Stimulated activated naive B cell treated with anti-CD40 and anti-IgM and Interleukin-4, amounts not matched to agents 10 μg/mL and 1 μg/mL and 100 μg/mL, for 72 hours (primary cell): ENCODE measurements at regions not wholly inside any gene's neighbourhood (a gene's known extent, or its start where the extent isn't known, plus 50 kb on each side); places are given as distances from the start of the nearest gene placed in this dataset.
A peak's percentile ranks its signal among the peaks of the same experiment; 100 is the strongest.

ENCODE experiments used
- ATAC-seq, 2 donors: fragments of 150-1000 bp; cut with Tn5 transposase; replicated peaks; 2 replicates each; pipeline ENCODE4 v1.10.0; 2021; ENCODE audit warnings: moderate library complexity in 1 of 2
- DNase-seq: peaks from one replicate; pipeline ENCODE4 v3.0.0; 2021
- H3K27ac Mint-ChIP-seq: one replicate; pipeline ENCODE4 v1.8.0; 2022; ENCODE audit warnings: mild to moderate bottlenecking, mixed read lengths
- H3K27me3 Mint-ChIP-seq, 2 donors: one replicate each; pipeline ENCODE4 v1.8.0; 2022; ENCODE audit warnings: mixed read lengths in 2 of 2
- H3K36me3 Mint-ChIP-seq, 2 donors: one replicate each; pipeline ENCODE4 v1.8.0; 2022; ENCODE audit warnings: mixed read lengths in 2 of 2, mild to moderate bottlenecking in 1 of 2
- H3K4me1 Mint-ChIP-seq, 2 donors: one replicate each; pipeline ENCODE4 v1.8.0; 2022; ENCODE audit warnings: mixed read lengths in 2 of 2, mild to moderate bottlenecking in 1 of 2
- H3K4me3 Mint-ChIP-seq, 2 donors: one replicate each; pipeline ENCODE4 v1.8.0; 2022; ENCODE audit warnings: mild to moderate bottlenecking in 2 of 2, mixed read lengths in 2 of 2, moderate library complexity in 1 of 2
- H3K9me3 Mint-ChIP-seq, 2 donors: one replicate each; pipeline ENCODE4 v1.8.0; 2022; ENCODE audit warnings: mixed read lengths in 2 of 2, mild to moderate bottlenecking in 1 of 2

GRCh38 chr4:100795581-100795980 lies 277.8 kb upstream of the EMCN start:
- Mint-ChIP-seq H3K36me3 (no peaks in the 10 kb centered on the region), H3K4me1 (no peaks in the 10 kb centered on the region), H3K27ac (no peak overlapping the region), H3K9me3 (no peaks in the 10 kb centered on the region), H3K27me3 (no peaks in the 10 kb centered on the region), H3K4me3 (no peak overlapping the region)
- DNase-seq: no peak
- ATAC-seq: no peak

- Mint-ChIP-seq H3K4me3 (no peak overlapping the region), H3K27ac (no peak overlapping the region), H3K9me3 (no peaks in the 10 kb centered on the region), H3K27me3 (peaks cover 0 to 4% of the 10 kb centered on the region in 2 donors), H3K36me3 (no peaks in the 10 kb centered on the region), H3K4me1 (no peaks in the 10 kb centered on the region)
- DNase-seq (no peak), ATAC-seq (no peak)
These were observed 273.2 kb upstream of the EMCN start for GRCh38 chr4:100790836-100791615.

GRCh38 chr4:100789991-100790390 lies 272.2 kb upstream of the EMCN start:
- no peak for DNase-seq
- no peak for ATAC-seq
- no peaks in the 10 kb centered on the region for H3K4me1 Mint-ChIP-seq
- no peak overlapping the region for H3K4me3 Mint-ChIP-seq
- no peaks in the 10 kb centered on the region for H3K9me3 Mint-ChIP-seq
- no peaks in the 10 kb centered on the region for H3K36me3 Mint-ChIP-seq
- H3K27me3 Mint-ChIP-seq: peaks cover 0 to 4% of the 10 kb centered on the region in 2 donors
- H3K27ac Mint-ChIP-seq: no peak overlapping the region

GRCh38 chr4:100786481-100786880 lies 268.7 kb upstream of the EMCN start:
- H3K27ac Mint-ChIP-seq: no peak overlapping the region
- H3K4me1 Mint-ChIP-seq: no peaks in the 10 kb centered on the region
- peaks cover 0 to 4% of the 10 kb centered on the region in 2 donors for H3K27me3 Mint-ChIP-seq
- H3K4me3 Mint-ChIP-seq: no peak overlapping the region
- DNase-seq (no peak), ATAC-seq (no peak)
- H3K36me3 Mint-ChIP-seq: no peaks in the 10 kb centered on the region
- no peaks in the 10 kb centered on the region for H3K9me3 Mint-ChIP-seq

- H3K36me3 Mint-ChIP-seq: no peaks in the 10 kb centered on the region
- H3K4me1 Mint-ChIP-seq: no peaks in the 10 kb centered on the region
- no peak for ATAC-seq
These were observed 264.5 kb upstream of the EMCN start for GRCh38 chr4:100782356-100782755.

GRCh38 chr4:100781435-100781834 lies 263.6 kb upstream of the EMCN start:
- Mint-ChIP-seq H3K9me3 (no peaks in the 10 kb centered on the region), H3K4me3 (no peak overlapping the region), H3K27me3 (no peaks in the 10 kb centered on the region), H3K36me3 (no peaks in the 10 kb centered on the region), H3K27ac (no peak overlapping the region), H3K4me1 (no peaks in the 10 kb centered on the region)
- DNase-seq: no peak
- no peak for ATAC-seq

More at GRCh38 chr4:100782356-100782755, 264.5 kb upstream of the EMCN start:
- H3K27me3 Mint-ChIP-seq: no peaks in the 10 kb centered on the region
- H3K27ac Mint-ChIP-seq: no peak overlapping the region
- no peaks in the 10 kb centered on the region for H3K9me3 Mint-ChIP-seq
- no peak overlapping the region for H3K4me3 Mint-ChIP-seq
- DNase-seq: no peak

- Mint-ChIP-seq H3K9me3 (peaks cover 4 to 5% of the 10 kb centered on the region in 2 donors), H3K36me3 (peaks cover 0 to 4% of the 10 kb centered on the region in 2 donors), H3K27ac (no peak overlapping the region), H3K4me3 (no peak overlapping the region), H3K4me1 (no peaks in the 10 kb centered on the region), H3K27me3 (peaks cover 0 to 4% of the 10 kb centered on the region in 2 donors)
- ATAC-seq (no peak), DNase-seq (no peak)
These were observed 262.3 kb upstream of the EMCN start for GRCh38 chr4:100780126-100780525.

- Mint-ChIP-seq H3K9me3 (peaks cover 4 to 12% of the 10 kb centered on the region in 2 donors), H3K27me3 (peaks cover 4 to 8% of the 10 kb centered on the region in 2 donors), H3K27ac (no peak overlapping the region), H3K4me1 (no peaks in the 10 kb centered on the region), H3K4me3 (no peak overlapping the region), H3K36me3 (peaks cover 0 to 4% of the 10 kb centered on the region in 2 donors)
- no peak for ATAC-seq
- no peak for DNase-seq
These were observed 260.6 kb upstream of the EMCN start for GRCh38 chr4:100778431-100778830.

GRCh38 chr4:100762738-100763137 lies 244.9 kb upstream of the EMCN start:
- no peak overlapping the region for H3K4me3 Mint-ChIP-seq
- ATAC-seq (no peak), DNase-seq (no peak)
- H3K9me3 Mint-ChIP-seq: peaks cover 23% of the 10 kb centered on the region in 2 donors
- H3K27ac Mint-ChIP-seq: no peak overlapping the region
- peaks cover 0 to 3% of the 10 kb centered on the region in 2 donors for H3K36me3 Mint-ChIP-seq
- H3K27me3 Mint-ChIP-seq: peaks cover 4 to 15% of the 10 kb centered on the region in 2 donors
- no peaks in the 10 kb centered on the region for H3K4me1 Mint-ChIP-seq

GRCh38 chr4:100754751-100755150 lies 236.9 kb upstream of the EMCN start:
- H3K4me1 Mint-ChIP-seq: no peaks in the 10 kb centered on the region
- peaks cover 5 to 7% of the 10 kb centered on the region in 2 donors for H3K27me3 Mint-ChIP-seq
- no peak for DNase-seq
- peaks cover 13 to 19% of the 10 kb centered on the region in 2 donors for H3K9me3 Mint-ChIP-seq
- no peak overlapping the region for H3K27ac Mint-ChIP-seq
- no peak for ATAC-seq
- no peak overlapping the region for H3K4me3 Mint-ChIP-seq
- H3K36me3 Mint-ChIP-seq: peaks cover 0 to 4% of the 10 kb centered on the region in 2 donors

- ATAC-seq (no peak), DNase-seq (no peak)
- H3K36me3 Mint-ChIP-seq: no peaks in the 10 kb centered on the region
- H3K27me3 Mint-ChIP-seq: peaks cover 0 to 5% of the 10 kb centered on the region in 2 donors
- H3K9me3 Mint-ChIP-seq: no peaks in the 10 kb centered on the region
- H3K27ac Mint-ChIP-seq: no peak overlapping the region
- H3K4me3 Mint-ChIP-seq: no peak overlapping the region
- no peaks in the 10 kb centered on the region for H3K4me1 Mint-ChIP-seq
These were observed 228.4 kb upstream of the EMCN start for GRCh38 chr4:100746141-100746739.

GRCh38 chr4:100742045-100742444 lies 224.2 kb upstream of the EMCN start:
- H3K4me3 Mint-ChIP-seq: no peak overlapping the region

GRCh38 chr4:100739426-100739825 lies 221.6 kb upstream of the EMCN start:
- Mint-ChIP-seq H3K27me3 (no peaks in the 10 kb centered on the region), H3K36me3 (no peaks in the 10 kb centered on the region), H3K27ac (no peak overlapping the region), H3K9me3 (peaks cover 0 to 3% of the 10 kb centered on the region in 2 donors), H3K4me1 (peaks cover 1 to 5% of the 10 kb centered on the region in 2 donors), H3K4me3 (no peak overlapping the region)
- ATAC-seq (no peak), DNase-seq (no peak)

More at GRCh38 chr4:100742045-100742444, 224.2 kb upstream of the EMCN start:
- Mint-ChIP-seq H3K36me3 (no peaks in the 10 kb centered on the region), H3K27ac (no peak overlapping the region), H3K4me1 (peaks cover 1 to 5% of the 10 kb centered on the region in 2 donors), H3K9me3 (no peaks in the 10 kb centered on the region), H3K27me3 (no peaks in the 10 kb centered on the region)
- no peak for ATAC-seq
- no peak for DNase-seq

GRCh38 chr4:100738196-100739165 lies 220.7 kb upstream of the EMCN start:
- no peaks in the 10 kb centered on the region for H3K27me3 Mint-ChIP-seq
- peak; percentile 44 to 64 for ATAC-seq
- H3K4me3 Mint-ChIP-seq: no peak overlapping the region
- peaks cover 2 to 7% of the 10 kb centered on the region in 2 donors for H3K9me3 Mint-ChIP-seq
- H3K4me1 Mint-ChIP-seq: peaks cover 1 to 5% of the 10 kb centered on the region in 2 donors
- DNase-seq: no peak
- no peak overlapping the region for H3K27ac Mint-ChIP-seq
- H3K36me3 Mint-ChIP-seq: no peaks in the 10 kb centered on the region
